Gastroesophageal sphincter (tissue), 3 donors: ENCODE measurements at regions not wholly inside any gene's neighbourhood (a gene's known extent, or its start where the extent isn't known, plus 50 kb on each side); places are given as distances from the start of the nearest gene placed in this dataset.

ENCODE experiments used
- CTCF ChIP-seq, 4 experiments: fragments of 200-600 bp in 2 of 4; fragments of 450-650 bp in 2 of 4; sonication (generic) in 1 of 4; IDR thresholded peaks; one replicate each; pipeline ENCODE4 v1.5.1; 2017 to 2019; ENCODE audit warnings: antibody characterized with exemption in 4 of 4, mild to moderate bottlenecking in 2 of 4, moderate library complexity in 2 of 4
- POLR2AphosphoS5 ChIP-seq: sonication (generic); formaldehyde crosslinking; IDR thresholded peaks from one replicate; pipeline ENCODE4 v1.6.1; 2017; ENCODE audit warnings: antibody characterized with exemption

- TF ChIP-seq CTCF (IDR thresholded peaks at IDR 0.05) (no peak), POLR2AphosphoS5 (no peak)
These were observed 56.7 kb upstream of the JCAD start for GRCh38 chr10:30116041-30116491.
